Upper lobe of left lung (tissue), 4 donors: ENCODE measurements at regions not wholly inside any gene's neighbourhood (a gene's known extent, or its start where the extent isn't known, plus 50 kb on each side); places are given as distances from the start of the nearest gene placed in this dataset.

ENCODE experiments used
- CTCF ChIP-seq, 6 experiments: fragments of 450-650 bp in 4 of 6; fragments of 200-600 bp in 2 of 6; sonication (generic) in 2 of 6; IDR thresholded peaks; one replicate each; pipeline ENCODE4 v1.5.1; 2016 to 2019; ENCODE audit warnings: antibody characterized with exemption in 6 of 6
- EP300 ChIP-seq, 4 donors: sonication (generic); formaldehyde crosslinking; IDR thresholded peaks; one replicate each; pipeline ENCODE4 v1.5.1; 2017; ENCODE audit warnings: antibody characterized with exemption in 4 of 4, control low read depth in 2 of 4
- POLR2A ChIP-seq, 4 donors: fragments of 450-650 bp; IDR thresholded peaks; one replicate each; pipeline ENCODE4 v1.5.1; 2016 to 2017; ENCODE audit warnings: antibody characterized with exemption in 4 of 4, mild to moderate bottlenecking in 2 of 4
- POLR2AphosphoS5 ChIP-seq, 2 donors: sonication (generic); formaldehyde crosslinking; IDR thresholded peaks; one replicate each; pipeline ENCODE4 v1.5.1; 2017; ENCODE audit warnings: antibody characterized with exemption in 2 of 2

DNA sequence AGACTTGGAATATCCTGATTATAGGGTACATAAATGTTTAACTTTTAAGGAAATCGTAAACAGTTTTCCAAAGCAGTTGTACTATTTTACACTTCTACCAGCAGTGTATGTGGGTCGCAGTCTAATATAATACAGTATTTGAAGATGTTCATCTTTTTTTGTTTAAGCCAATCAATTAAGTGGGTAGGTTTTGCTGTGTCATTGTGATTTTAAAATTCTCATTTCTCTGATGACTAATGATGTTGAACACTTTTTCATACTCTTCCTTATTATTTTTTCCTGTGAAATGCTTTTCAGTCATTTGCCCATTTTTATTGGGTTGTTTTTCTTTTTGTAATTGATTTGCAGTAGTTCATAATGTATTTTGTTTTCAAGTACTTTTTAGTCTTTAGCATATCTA is 2689.7 kb downstream of the PCDH9 start:
- TF ChIP-seq CTCF (IDR thresholded peaks at IDR 0.05) (no peak), EP300 (IDR thresholded peaks at IDR 0.05) (no peak), POLR2AphosphoS5 (IDR thresholded peaks at IDR 0.05) (no peak), POLR2A (IDR thresholded peaks at IDR 0.05) (no peak)
